MG63 (cell line): ENCODE measurements at regions not wholly inside any gene's neighbourhood (a gene's known extent, or its start where the extent isn't known, plus 50 kb on each side); places are given as distances from the start of the nearest gene placed in this dataset.
A peak's percentile ranks its signal among the peaks of the same experiment; 100 is the strongest.

ENCODE experiments used
- DNase-seq: peaks from one replicate; pipeline ENCODE4 v3.0.0-alpha.2; 2020
- H3K27me3 ChIP-seq: fragments of 250-450 bp; sonication (Bioruptor Pico); 2 replicates; pipeline ENCODE4 v1.5.1; 2020; ENCODE audit warnings: mild to moderate bottlenecking, moderate library complexity
- H3K36me3 ChIP-seq: fragments of 250-450 bp; sonication (Bioruptor Pico); 2 replicates; pipeline ENCODE4 v1.5.1; 2020; ENCODE audit warnings: mild to moderate bottlenecking, moderate library complexity
- H3K4me3 ChIP-seq: fragments of 250-450 bp; sonication (Bioruptor Pico); 2 replicates; pipeline ENCODE4 v1.5.1; 2020; ENCODE audit warnings: mild to moderate bottlenecking, moderate library complexity
- H3K9me3 ChIP-seq: fragments of 250-450 bp; sonication (Bioruptor Pico); 2 replicates; pipeline ENCODE4 v1.5.1; 2020; ENCODE audit warnings: mild to moderate bottlenecking, moderate library complexity

- Histone ChIP-seq H3K27me3 (no peaks in the 10 kb centered on the region), H3K4me3 (no peak overlapping the region), H3K9me3 (no peaks in the 10 kb centered on the region), H3K36me3 (no peaks in the 10 kb centered on the region)
- no peak for DNase-seq
Observed at GRCh38 chr12:39032448-39032847, 127.1 kb upstream of the CPNE8 start.

- no peaks in the 10 kb centered on the region for H3K27me3 ChIP-seq
Observed at GRCh38 chr12:39032034-39032433, 126.6 kb upstream of the CPNE8 start.

GRCh38 chr12:39028382-39028781 is 123.0 kb upstream of the CPNE8 start:
- no peaks in the 10 kb centered on the region for H3K27me3 ChIP-seq

More at GRCh38 chr12:39032034-39032433, 126.6 kb upstream of the CPNE8 start:
- DNase-seq: no peak
- H3K36me3 ChIP-seq: no peaks in the 10 kb centered on the region
- H3K9me3 ChIP-seq: no peaks in the 10 kb centered on the region
- H3K4me3 ChIP-seq: no peak overlapping the region

GRCh38 chr12:39012870-39013269 is 107.5 kb upstream of the CPNE8 start:
- H3K27me3 ChIP-seq: no peaks in the 10 kb centered on the region
- no peaks in the 10 kb centered on the region for H3K9me3 ChIP-seq
- DNase-seq: no peak

More at GRCh38 chr12:39028382-39028781, 123.0 kb upstream of the CPNE8 start:
- no peak for DNase-seq
- no peak overlapping the region for H3K4me3 ChIP-seq
- no peaks in the 10 kb centered on the region for H3K36me3 ChIP-seq
- H3K9me3 ChIP-seq: no peaks in the 10 kb centered on the region

GRCh38 chr12:39011166-39011565 is 105.8 kb upstream of the CPNE8 start:
- no peak overlapping the region for H3K4me3 ChIP-seq
- no peaks in the 10 kb centered on the region for H3K27me3 ChIP-seq
- no peaks in the 10 kb centered on the region for H3K36me3 ChIP-seq
- DNase-seq: no peak
- no peaks in the 10 kb centered on the region for H3K9me3 ChIP-seq

More at GRCh38 chr12:39012870-39013269, 107.5 kb upstream of the CPNE8 start:
- H3K4me3 ChIP-seq: no peak overlapping the region
- no peaks in the 10 kb centered on the region for H3K36me3 ChIP-seq

- Histone ChIP-seq H3K36me3 (no peaks in the 10 kb centered on the region), H3K9me3 (no peaks in the 10 kb centered on the region)
- no peak for DNase-seq
Observed at GRCh38 chr12:39010406-39010805, 105.0 kb upstream of the CPNE8 start.

GRCh38 chr12:39007619-39008018 is 102.2 kb upstream of the CPNE8 start:
- no peaks in the 10 kb centered on the region for H3K27me3 ChIP-seq
- no peak overlapping the region for H3K4me3 ChIP-seq
- H3K36me3 ChIP-seq: no peaks in the 10 kb centered on the region
- H3K9me3 ChIP-seq: no peaks in the 10 kb centered on the region
- DNase-seq: peak; percentile 14

More at GRCh38 chr12:39010406-39010805, 105.0 kb upstream of the CPNE8 start:
- Histone ChIP-seq H3K27me3 (no peaks in the 10 kb centered on the region), H3K4me3 (no peak overlapping the region)

- no peaks in the 10 kb centered on the region for H3K27me3 ChIP-seq
- H3K36me3 ChIP-seq: no peaks in the 10 kb centered on the region
- H3K4me3 ChIP-seq: no peak overlapping the region
- no peak for DNase-seq
- H3K9me3 ChIP-seq: no peaks in the 10 kb centered on the region
Observed at GRCh38 chr12:39006286-39006685, 100.9 kb upstream of the CPNE8 start.

GRCh38 chr12:39005671-39006070 is 100.3 kb upstream of the CPNE8 start:
- no peaks in the 10 kb centered on the region for H3K36me3 ChIP-seq
- H3K9me3 ChIP-seq: no peaks in the 10 kb centered on the region
- H3K27me3 ChIP-seq: no peaks in the 10 kb centered on the region
- DNase-seq: no peak
- H3K4me3 ChIP-seq: no peak overlapping the region

- Histone ChIP-seq H3K9me3 (no peaks in the 10 kb centered on the region), H3K4me3 (no peak overlapping the region), H3K27me3 (no peaks in the 10 kb centered on the region), H3K36me3 (no peaks in the 10 kb centered on the region)
- no peak for DNase-seq
Observed at GRCh38 chr12:39003541-39004155, 98.3 kb upstream of the CPNE8 start.

GRCh38 chr12:39000370-39000769 is 95.0 kb upstream of the CPNE8 start:
- H3K36me3 ChIP-seq: no peaks in the 10 kb centered on the region
- H3K4me3 ChIP-seq: no peak overlapping the region
- H3K27me3 ChIP-seq: no peaks in the 10 kb centered on the region
- no peak for DNase-seq
- H3K9me3 ChIP-seq: no peaks in the 10 kb centered on the region

- no peaks in the 10 kb centered on the region; the same call in 1 of the 2 replicates for H3K9me3 ChIP-seq
- H3K4me3 ChIP-seq: no peak overlapping the region
- H3K27me3 ChIP-seq: no peaks in the 10 kb centered on the region
- H3K36me3 ChIP-seq: no peaks in the 10 kb centered on the region
- DNase-seq: no peak
Observed at GRCh38 chr12:38998887-38999482, 93.6 kb upstream of the CPNE8 start.

GRCh38 chr12:38995249-38995648 is 89.9 kb upstream of the CPNE8 start:
- DNase-seq: no peak
- Histone ChIP-seq H3K9me3 (peaks cover 7% of the 10 kb centered on the region; the same call in 1 of the 2 replicates), H3K4me3 (no peak overlapping the region), H3K27me3 (no peaks in the 10 kb centered on the region), H3K36me3 (no peaks in the 10 kb centered on the region)

- no peak for DNase-seq
- no peak overlapping the region for H3K4me3 ChIP-seq
- H3K9me3 ChIP-seq: peaks cover 12% of the 10 kb centered on the region
- H3K27me3 ChIP-seq: no peaks in the 10 kb centered on the region
- H3K36me3 ChIP-seq: no peaks in the 10 kb centered on the region
Observed at GRCh38 chr12:38985961-38986360, 80.6 kb upstream of the CPNE8 start.

- H3K36me3 ChIP-seq: no peaks in the 10 kb centered on the region
- H3K4me3 ChIP-seq: no peak overlapping the region
- no peaks in the 10 kb centered on the region for H3K27me3 ChIP-seq
- DNase-seq: no peak
- peaks cover 12% of the 10 kb centered on the region for H3K9me3 ChIP-seq
Observed at GRCh38 chr12:38984388-38984787, 79.0 kb upstream of the CPNE8 start.

- no peak for DNase-seq
- peak overlapping the region; percentile 5; the same call in 1 of the 2 replicates for H3K4me3 ChIP-seq
Observed at GRCh38 chr12:38983117-38983571, 77.8 kb upstream of the CPNE8 start.

GRCh38 chr12:38977132-38977531 is 71.7 kb upstream of the CPNE8 start:
- Histone ChIP-seq H3K4me3 (no peak overlapping the region), H3K9me3 (no peaks in the 10 kb centered on the region; the same call in none of the 2 replicates), H3K27me3 (no peaks in the 10 kb centered on the region), H3K36me3 (no peaks in the 10 kb centered on the region)
- no peak for DNase-seq

More at GRCh38 chr12:38983117-38983571, 77.8 kb upstream of the CPNE8 start:
- no peaks in the 10 kb centered on the region for H3K36me3 ChIP-seq
- peaks cover 12% of the 10 kb centered on the region for H3K9me3 ChIP-seq
- no peaks in the 10 kb centered on the region for H3K27me3 ChIP-seq

GRCh38 chr12:38969706-38970105 is 64.3 kb upstream of the CPNE8 start:
- no peak for DNase-seq
- H3K27me3 ChIP-seq: no peaks in the 10 kb centered on the region
- no peak overlapping the region for H3K4me3 ChIP-seq
- H3K9me3 ChIP-seq: no peaks in the 10 kb centered on the region; the same call in none of the 2 replicates
- H3K36me3 ChIP-seq: no peaks in the 10 kb centered on the region
